Mammary epithelial cell (primary cell): ENCODE measurements at regions not wholly inside any gene's neighbourhood (a gene's known extent, or its start where the extent isn't known, plus 50 kb on each side); places are given as distances from the start of the nearest gene placed in this dataset.

ENCODE experiments used
- CTCF ChIP-seq, 2 donors: IDR thresholded peaks in 1 of 2; conservative IDR thresholded peaks in 1 of 2; 2 replicates each; pipeline ENCODE4 v1.5.1; 2011 to 2012; ENCODE audit warnings: inconsistent platforms in 2 of 2, low read length in 2 of 2, mild to moderate bottlenecking in 2 of 2, control low read depth in 1 of 2, low read depth in 1 of 2; ENCODE audit not compliant: insufficient read depth in 1 of 2; ENCODE audit errors: extremely low read depth in 1 of 2
- EZH2 ChIP-seq: IDR thresholded peaks from 2 replicates; pipeline ENCODE4 v1.6.1; 2012; ENCODE audit warnings: low read length, inconsistent platforms, borderline replicate concordance

- no peak for TF ChIP-seq CTCF (conservative IDR thresholded peaks at IDR 0.05 in 1 of 2, IDR thresholded peaks at IDR 0.05 in 1 of 2; ENCODE audit: extremely low read depth in 1 of 2, insufficient read depth in 1 of 2, low read depth in 1 of 2, low read length in 2 of 2)
- TF ChIP-seq EZH2: no peak
Observed at GRCh38 chr1:60173006-60173405, 99.4 kb upstream of the C1orf87 start.
